KBM-7 (cell line): ENCODE measurements at regions not wholly inside any gene's neighbourhood (a gene's known extent, or its start where the extent isn't known, plus 50 kb on each side); places are given as distances from the start of the nearest gene placed in this dataset.
"Not testable (repeated sequence)": the region's sequence is repeated elsewhere in the genome, so short reads cannot be mapped to it uniquely, and the experiment has no call there.

ENCODE experiments used
- DNase-seq: peaks from one replicate; pipeline ENCODE4 v3.0.0-alpha.2; 2015
- in situ Hi-C: fragments of 300-500 bp; cut with MboI; formaldehyde crosslinking; loops from 2 replicates; pipeline ENCODE4 v1.14.3; 2020; ENCODE audit warnings: low sequenced_read_pairs, low pct_unique_long_range_greater_than_20kb, mixed read lengths

- no peak for DNase-seq
Measured at GRCh38 chrX:138157850-138158249, 553.7 kb downstream of the FGF13 start.

GRCh38 chrX:138191998-138192397 lies 519.5 kb downstream of the FGF13 start:
- DNase-seq = peak; percentile 11
- in situ Hi-C loops = no loop called here

More at GRCh38 chrX:138157850-138158249, 553.7 kb downstream of the FGF13 start:
- in situ Hi-C loops = no loop called here

DNA sequence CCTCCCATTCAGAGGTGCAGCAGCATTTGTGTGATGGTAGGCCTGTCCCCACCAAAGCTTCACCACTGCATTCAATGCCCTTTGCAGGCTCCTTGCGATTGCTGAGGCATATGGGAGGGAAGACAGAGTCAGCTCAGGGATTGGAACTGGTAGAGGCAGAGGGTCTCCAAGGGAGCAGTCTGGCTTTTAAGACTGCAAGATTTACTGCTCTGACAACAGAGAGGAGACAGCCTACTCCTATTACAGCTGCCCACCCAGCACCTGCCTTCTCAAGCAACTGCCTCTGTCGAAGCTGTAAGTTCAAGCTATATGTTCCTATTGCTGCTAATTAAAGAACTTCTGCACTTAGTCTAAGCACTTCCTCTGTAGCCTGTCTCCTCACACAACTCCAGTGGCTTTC lies 481.8 kb downstream of the FGF13 start:
- in situ Hi-C loops = no loop called here
- no peak for DNase-seq

DNA sequence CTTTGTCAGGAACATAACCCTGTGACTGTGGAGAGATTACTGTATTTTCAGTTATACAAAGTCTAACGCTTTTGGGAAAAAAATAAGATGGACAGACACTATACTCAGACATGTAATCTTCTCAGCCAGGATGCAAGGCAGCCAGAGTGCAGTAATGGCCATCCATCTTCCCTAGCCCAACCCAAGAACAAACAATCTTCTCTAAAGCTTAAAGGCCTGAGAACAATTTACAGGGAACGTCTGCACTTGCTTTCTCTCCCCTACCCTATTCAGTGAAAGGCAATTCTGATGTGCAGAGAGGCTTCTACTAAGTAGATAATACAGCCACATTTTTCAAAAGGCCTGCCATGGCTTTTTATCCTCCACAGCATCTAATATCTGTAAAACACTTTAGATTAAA lies 471.3 kb downstream of the FGF13 start:
- no peak for DNase-seq
- in situ Hi-C loops = no loop called here

- in situ Hi-C loops = no loop called here
Measured at GRCh38 chrX:138254001-138254400, 457.5 kb downstream of the FGF13 start.

GRCh38 chrX:138255373-138255772 lies 456.1 kb downstream of the FGF13 start:
- no peak for DNase-seq
- in situ Hi-C loops = no loop called here

More at GRCh38 chrX:138254001-138254400, 457.5 kb downstream of the FGF13 start:
- no peak for DNase-seq

DNA sequence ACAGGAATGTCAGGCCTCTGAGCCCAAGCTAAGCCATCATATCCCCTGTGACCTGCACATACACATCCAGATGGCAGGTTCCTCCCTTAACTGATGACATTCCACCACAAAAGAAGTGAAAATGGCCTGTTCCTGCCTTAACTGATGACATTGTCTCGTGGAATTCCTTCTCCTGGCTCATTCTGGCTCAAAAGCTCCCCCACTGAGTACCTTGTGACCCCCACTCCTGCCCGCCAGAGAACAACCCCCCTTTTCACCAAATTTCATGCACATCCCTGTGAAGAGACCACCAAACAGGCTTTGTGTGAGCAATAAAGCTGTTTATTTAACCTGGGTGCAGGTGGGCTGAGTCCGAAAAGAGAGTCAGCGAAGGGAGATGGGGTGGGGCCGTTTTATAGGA lies 447.4 kb downstream of the FGF13 start:
- in situ Hi-C loops, DNase-seq: not testable (repeated sequence)

DNA sequence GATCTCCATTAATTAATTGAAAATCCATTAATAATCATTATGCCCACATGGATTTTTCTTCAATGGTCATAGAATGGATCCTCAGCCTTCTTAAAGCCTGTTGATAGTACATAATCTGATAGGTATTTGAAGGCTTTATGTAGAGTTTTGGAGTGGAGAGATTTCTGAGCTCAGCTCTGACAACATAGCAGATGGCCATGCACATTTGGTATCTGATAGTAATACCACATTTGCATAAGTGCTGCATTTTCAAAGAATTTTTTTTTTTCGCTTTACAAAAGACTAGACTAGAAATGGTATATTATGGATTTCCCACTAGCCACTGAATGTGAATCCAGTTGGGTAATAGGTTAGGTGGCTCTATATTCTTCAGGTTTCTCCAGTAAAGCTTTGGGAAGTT lies 440.6 kb downstream of the FGF13 start:
- in situ Hi-C loops = no loop called here
- no peak for DNase-seq

DNA sequence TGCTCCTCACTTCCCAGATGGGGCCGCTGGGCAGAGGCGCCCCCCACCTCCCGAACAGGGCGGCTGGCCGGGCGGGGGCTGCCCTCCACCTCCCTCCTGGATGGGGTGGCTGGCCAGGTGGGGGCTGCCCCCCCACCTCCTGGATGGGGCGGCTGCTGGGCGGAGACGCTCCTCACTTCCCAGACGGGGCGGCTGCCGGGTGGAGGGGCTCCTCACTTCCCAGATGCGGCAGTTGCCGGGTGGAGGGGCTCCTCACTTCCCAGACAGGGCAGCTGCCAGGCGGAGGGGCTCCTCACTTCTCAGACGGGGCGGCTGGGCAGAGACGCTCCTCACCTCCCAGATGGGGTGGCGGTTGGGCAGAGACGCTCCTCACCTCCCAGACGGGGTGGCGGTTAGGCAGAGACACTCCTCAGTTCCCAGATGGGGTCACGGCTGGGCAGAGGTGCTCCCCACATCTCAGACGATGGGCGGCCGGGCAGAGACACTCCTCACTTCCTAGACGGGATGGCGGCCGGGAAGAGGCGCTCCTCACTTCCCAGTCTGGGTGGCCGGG lies 428.8 kb downstream of the FGF13 start:
- in situ Hi-C loops, DNase-seq: not testable (repeated sequence)

- no peak for DNase-seq
- in situ Hi-C loops = no loop called here
Measured at GRCh38 chrX:138287205-138287877, 424.2 kb downstream of the FGF13 start.

GRCh38 chrX:138294951-138295350 lies 416.6 kb downstream of the FGF13 start:
- no peak for DNase-seq
- in situ Hi-C loops = no loop called here

GRCh38 chrX:138298268-138298667 lies 413.2 kb downstream of the FGF13 start:
- in situ Hi-C loops = no loop called here
- DNase-seq = no peak

- in situ Hi-C loops = no loop called here
- no peak for DNase-seq
Measured at GRCh38 chrX:138345801-138346200, 365.7 kb downstream of the FGF13 start.

DNA sequence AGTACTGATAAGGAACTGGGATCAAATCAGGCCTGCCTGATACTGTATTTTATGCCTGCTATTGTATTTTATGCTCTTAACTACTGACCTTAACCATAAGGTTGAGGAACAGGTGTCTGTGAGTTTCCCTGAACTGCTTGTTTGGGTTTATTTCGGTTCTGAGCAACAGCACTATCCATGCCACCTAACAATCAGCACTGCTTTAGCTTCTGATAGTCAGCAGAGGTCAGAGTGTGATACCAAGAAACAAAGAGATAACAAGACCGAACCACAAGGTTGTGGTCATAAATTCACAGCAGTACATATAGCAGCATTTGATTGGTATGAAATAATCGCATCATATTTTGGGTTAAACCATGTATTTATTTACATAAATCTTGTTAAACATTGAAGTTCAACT lies 362.2 kb downstream of the FGF13 start:
- no peak for DNase-seq
- in situ Hi-C loops = no loop called here

DNA sequence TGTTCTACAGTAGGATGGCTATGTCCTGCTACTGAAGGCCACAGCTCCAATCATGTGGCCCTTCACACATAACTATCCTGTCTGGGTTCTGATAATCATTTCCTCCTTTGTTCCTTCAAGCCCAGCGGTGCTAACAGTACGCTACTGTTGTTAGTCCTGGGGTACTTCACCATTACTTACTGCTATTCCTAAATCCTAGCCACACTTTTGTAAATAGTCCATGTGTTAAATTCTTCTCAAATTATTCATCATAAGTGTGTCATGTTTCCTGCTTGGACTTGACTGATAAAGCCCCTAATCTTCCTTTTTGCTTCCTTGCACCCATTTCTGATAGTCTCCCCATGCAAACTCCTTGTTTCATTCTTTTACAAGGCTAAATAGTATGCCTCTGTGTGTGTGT lies 332.6 kb downstream of the FGF13 start:
- in situ Hi-C loops = no loop called here
- DNase-seq = no peak

- in situ Hi-C loops = no loop called here
- no peak for DNase-seq
Measured at GRCh38 chrX:138408101-138408500, 303.4 kb downstream of the FGF13 start.

DNA sequence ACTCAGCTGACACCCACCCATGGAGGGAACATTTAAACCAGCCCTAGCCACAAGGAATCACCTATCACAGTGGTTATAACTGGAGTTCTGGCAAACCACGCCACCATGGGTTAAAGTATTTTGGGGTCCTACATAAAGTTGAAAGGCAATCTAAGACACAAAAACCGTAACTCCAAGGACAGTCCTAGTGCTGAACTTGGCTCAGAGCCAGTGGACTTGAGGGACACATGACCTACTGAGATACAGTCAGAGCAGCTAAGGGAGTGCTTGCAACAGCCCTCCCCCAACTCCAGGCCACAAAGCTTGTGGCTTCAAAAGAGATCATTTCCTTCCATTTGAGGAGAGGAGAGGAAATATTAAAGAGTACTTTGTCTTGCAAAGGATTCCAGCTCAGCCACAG lies 300.5 kb downstream of the FGF13 start:
- no peak for DNase-seq
- in situ Hi-C loops = no loop called here
